ENCODE measurements at regions not wholly inside any gene's neighbourhood (a gene's known extent, or its start where the extent isn't known, plus 50 kb on each side); places are given as distances from the start of the nearest gene placed in this dataset.

GRCh38 chr3:117306299-117306698, 596.7 kb downstream of the TUSC7 start:
- Histone ChIP-seq H3K9ac (ENCODE audit: low read length in 2 of 2) (no peak overlapping the region), H3K9me3 (ENCODE audit: control insufficient read depth in 2 of 2, low read length in 2 of 2) (no peaks in the 10 kb centered on the region), H3K27ac (ENCODE audit: low read length) (no peak overlapping the region), H3K36me3 (ENCODE audit: control insufficient read depth in 2 of 2, insufficient read depth in 2 of 2, low read length in 2 of 2) (no peaks in the 10 kb centered on the region), H3K4me1 (ENCODE audit: control insufficient read depth, insufficient read depth, low read length) (no peaks in the 10 kb centered on the region), H3K27me3 (ENCODE audit: control insufficient read depth in 1 of 2, insufficient read depth in 2 of 2, low read length in 2 of 2) (no peaks in the 10 kb centered on the region), H3K4me3 (ENCODE audit: low read length in 2 of 2) (no peak overlapping the region)

- Histone ChIP-seq H3K9ac (ENCODE audit: low read length in 2 of 2) (no peak overlapping the region), H3K9me3 (ENCODE audit: control insufficient read depth in 2 of 2, low read length in 2 of 2) (no peaks in the 10 kb centered on the region), H3K36me3 (ENCODE audit: control insufficient read depth in 2 of 2, insufficient read depth in 2 of 2, low read length in 2 of 2) (no peaks in the 10 kb centered on the region), H3K27me3 (ENCODE audit: control insufficient read depth in 1 of 2, insufficient read depth in 2 of 2, low read length in 2 of 2) (no peaks in the 10 kb centered on the region), H3K4me1 (ENCODE audit: control insufficient read depth, insufficient read depth, low read length) (no peaks in the 10 kb centered on the region), H3K4me3 (ENCODE audit: low read length in 2 of 2) (no peak overlapping the region), H3K27ac (ENCODE audit: low read length) (no peak overlapping the region)
Measured at GRCh38 chr3:117308353-117308752, 598.8 kb downstream of the TUSC7 start.

GRCh38 chr3:117308756-117309155, 599.2 kb downstream of the TUSC7 start:
- Histone ChIP-seq H3K9ac (ENCODE audit: low read length in 2 of 2) (no peak overlapping the region), H3K9me3 (ENCODE audit: control insufficient read depth in 2 of 2, low read length in 2 of 2) (no peaks in the 10 kb centered on the region), H3K27me3 (ENCODE audit: control insufficient read depth in 1 of 2, insufficient read depth in 2 of 2, low read length in 2 of 2) (no peaks in the 10 kb centered on the region), H3K4me3 (ENCODE audit: low read length in 2 of 2) (no peak overlapping the region), H3K36me3 (ENCODE audit: control insufficient read depth in 2 of 2, insufficient read depth in 2 of 2, low read length in 2 of 2) (no peaks in the 10 kb centered on the region), H3K27ac (ENCODE audit: low read length) (no peak overlapping the region), H3K4me1 (ENCODE audit: control insufficient read depth, insufficient read depth, low read length) (no peaks in the 10 kb centered on the region)

GRCh38 chr3:117310536-117310935, 601.0 kb downstream of the TUSC7 start:
- Histone ChIP-seq H3K9me3 (ENCODE audit: control insufficient read depth in 2 of 2, low read length in 2 of 2) (no peaks in the 10 kb centered on the region), H3K4me3 (ENCODE audit: low read length in 2 of 2) (no peak overlapping the region), H3K4me1 (ENCODE audit: control insufficient read depth, insufficient read depth, low read length) (no peaks in the 10 kb centered on the region), H3K36me3 (ENCODE audit: control insufficient read depth in 2 of 2, insufficient read depth in 2 of 2, low read length in 2 of 2) (no peaks in the 10 kb centered on the region), H3K27ac (ENCODE audit: low read length) (no peak overlapping the region), H3K27me3 (ENCODE audit: control insufficient read depth in 1 of 2, insufficient read depth in 2 of 2, low read length in 2 of 2) (no peaks in the 10 kb centered on the region), H3K9ac (ENCODE audit: low read length in 2 of 2) (no peak overlapping the region)

GRCh38 chr3:117314441-117315150, 605.0 kb downstream of the TUSC7 start:
- Histone ChIP-seq H3K27ac (ENCODE audit: low read length) (no peak overlapping the region), H3K4me1 (ENCODE audit: control insufficient read depth, insufficient read depth, low read length) (no peaks in the 10 kb centered on the region), H3K36me3 (ENCODE audit: control insufficient read depth in 2 of 2, insufficient read depth in 2 of 2, low read length in 2 of 2) (no peaks in the 10 kb centered on the region), H3K4me3 (ENCODE audit: low read length in 2 of 2) (no peak overlapping the region), H3K9me3 (ENCODE audit: control insufficient read depth in 2 of 2, low read length in 2 of 2) (no peaks in the 10 kb centered on the region), H3K27me3 (ENCODE audit: control insufficient read depth in 1 of 2, insufficient read depth in 2 of 2, low read length in 2 of 2) (no peaks in the 10 kb centered on the region), H3K9ac (ENCODE audit: low read length in 2 of 2) (no peak overlapping the region)

GRCh38 chr3:117322866-117323265, 613.3 kb downstream of the TUSC7 start:
- no peak overlapping the region for H3K9ac ChIP-seq (ENCODE audit: low read length in 2 of 2)
- no peaks in the 10 kb centered on the region for H3K36me3 ChIP-seq (ENCODE audit: control insufficient read depth in 2 of 2, insufficient read depth in 2 of 2, low read length in 2 of 2)
- H3K27me3 ChIP-seq (ENCODE audit: control insufficient read depth in 1 of 2, insufficient read depth in 2 of 2, low read length in 2 of 2), result no peaks in the 10 kb centered on the region
- no peaks in the 10 kb centered on the region for H3K9me3 ChIP-seq (ENCODE audit: control insufficient read depth in 2 of 2, low read length in 2 of 2)
- H3K4me1 ChIP-seq (ENCODE audit: control insufficient read depth, insufficient read depth, low read length), result no peaks in the 10 kb centered on the region
- no peak overlapping the region for H3K27ac ChIP-seq (ENCODE audit: low read length)
- H3K4me3 ChIP-seq (ENCODE audit: low read length in 2 of 2), result no peak overlapping the region

- no peaks in the 10 kb centered on the region for H3K36me3 ChIP-seq (ENCODE audit: control insufficient read depth in 2 of 2, insufficient read depth in 2 of 2, low read length in 2 of 2)
- H3K9me3 ChIP-seq (ENCODE audit: control insufficient read depth in 2 of 2, low read length in 2 of 2), result no peaks in the 10 kb centered on the region
- no peak overlapping the region for H3K9ac ChIP-seq (ENCODE audit: low read length in 2 of 2)
- no peaks in the 10 kb centered on the region for H3K4me1 ChIP-seq (ENCODE audit: control insufficient read depth, insufficient read depth, low read length)
- H3K27ac ChIP-seq (ENCODE audit: low read length), result no peak overlapping the region
- no peaks in the 10 kb centered on the region for H3K27me3 ChIP-seq (ENCODE audit: control insufficient read depth in 1 of 2, insufficient read depth in 2 of 2, low read length in 2 of 2)
- no peak overlapping the region for H3K4me3 ChIP-seq (ENCODE audit: low read length in 2 of 2)
Measured at GRCh38 chr3:117346901-117347300, 637.3 kb downstream of the TUSC7 start.

GRCh38 chr3:117348884-117349283, 639.3 kb downstream of the TUSC7 start:
- H3K27ac ChIP-seq (ENCODE audit: low read length), result no peak overlapping the region

GRCh38 chr3:117349566-117349965, 640.0 kb downstream of the TUSC7 start:
- H3K36me3 ChIP-seq (ENCODE audit: control insufficient read depth in 2 of 2, insufficient read depth in 2 of 2, low read length in 2 of 2), result no peaks in the 10 kb centered on the region
- no peak overlapping the region for H3K27ac ChIP-seq (ENCODE audit: low read length)
- H3K9me3 ChIP-seq (ENCODE audit: control insufficient read depth in 2 of 2, low read length in 2 of 2), result no peaks in the 10 kb centered on the region
- H3K4me3 ChIP-seq (ENCODE audit: low read length in 2 of 2), result no peak overlapping the region
- H3K27me3 ChIP-seq (ENCODE audit: control insufficient read depth in 1 of 2, insufficient read depth in 2 of 2, low read length in 2 of 2), result no peaks in the 10 kb centered on the region
- no peak overlapping the region for H3K9ac ChIP-seq (ENCODE audit: low read length in 2 of 2)
- no peaks in the 10 kb centered on the region for H3K4me1 ChIP-seq (ENCODE audit: control insufficient read depth, insufficient read depth, low read length)

More at GRCh38 chr3:117348884-117349283, 639.3 kb downstream of the TUSC7 start:
- no peaks in the 10 kb centered on the region for H3K9me3 ChIP-seq (ENCODE audit: control insufficient read depth in 2 of 2, low read length in 2 of 2)
- H3K9ac ChIP-seq (ENCODE audit: low read length in 2 of 2), result no peak overlapping the region
- no peaks in the 10 kb centered on the region for H3K27me3 ChIP-seq (ENCODE audit: control insufficient read depth in 1 of 2, insufficient read depth in 2 of 2, low read length in 2 of 2)
- H3K4me3 ChIP-seq (ENCODE audit: low read length in 2 of 2), result no peak overlapping the region
- no peaks in the 10 kb centered on the region for H3K36me3 ChIP-seq (ENCODE audit: control insufficient read depth in 2 of 2, insufficient read depth in 2 of 2, low read length in 2 of 2)
- H3K4me1 ChIP-seq (ENCODE audit: control insufficient read depth, insufficient read depth, low read length), result no peaks in the 10 kb centered on the region

- Histone ChIP-seq H3K4me3 (ENCODE audit: low read length in 2 of 2) (no peak overlapping the region), H3K9me3 (ENCODE audit: control insufficient read depth in 2 of 2, low read length in 2 of 2) (no peaks in the 10 kb centered on the region), H3K27me3 (ENCODE audit: control insufficient read depth in 1 of 2, insufficient read depth in 2 of 2, low read length in 2 of 2) (no peaks in the 10 kb centered on the region), H3K4me1 (ENCODE audit: control insufficient read depth, insufficient read depth, low read length) (no peaks in the 10 kb centered on the region), H3K9ac (ENCODE audit: low read length in 2 of 2) (no peak overlapping the region), H3K36me3 (ENCODE audit: control insufficient read depth in 2 of 2, insufficient read depth in 2 of 2, low read length in 2 of 2) (no peaks in the 10 kb centered on the region), H3K27ac (ENCODE audit: low read length) (no peak overlapping the region)
Measured at GRCh38 chr3:117350371-117350770, 640.8 kb downstream of the TUSC7 start.

- Histone ChIP-seq H3K27ac (ENCODE audit: low read length) (no peak overlapping the region), H3K36me3 (ENCODE audit: control insufficient read depth in 2 of 2, insufficient read depth in 2 of 2, low read length in 2 of 2) (no peaks in the 10 kb centered on the region), H3K27me3 (ENCODE audit: control insufficient read depth in 1 of 2, insufficient read depth in 2 of 2, low read length in 2 of 2) (no peaks in the 10 kb centered on the region), H3K9ac (ENCODE audit: low read length in 2 of 2) (no peak overlapping the region), H3K4me3 (ENCODE audit: low read length in 2 of 2) (no peak overlapping the region), H3K9me3 (ENCODE audit: control insufficient read depth in 2 of 2, low read length in 2 of 2) (no peaks in the 10 kb centered on the region), H3K4me1 (ENCODE audit: control insufficient read depth, insufficient read depth, low read length) (no peaks in the 10 kb centered on the region)
Measured at GRCh38 chr3:117355566-117355965, 646.0 kb downstream of the TUSC7 start.
